GM12878 (cell line): ENCODE measurements at regions not wholly inside any gene's neighbourhood (a gene's known extent, or its start where the extent isn't known, plus 50 kb on each side); places are given as distances from the start of the nearest gene placed in this dataset.

ENCODE experiments used
- ATAC-seq: fragments of 200-7000 bp; cut with Tn5 transposase; 3 replicates; pipeline ENCODE4 v1.9.1; 2020; ENCODE audit warnings: mild to moderate bottlenecking, moderate library complexity
- BruUV-seq: library from RNA; stranded (reverse); fragments of 400-500 nt; replicated peaks from 2 replicates; lab custom pipeline; 2021; lab: Mats Ljungman, UMichigan
- CTCF ChIA-PET: fragments of 300-600 bp; sonication (Branson Sonifier 250); formaldehyde crosslinking; extraction: SDS; loops from one replicate; lab custom pipeline; 2021; ENCODE audit warnings: inconsistent platforms; lab: Yijun Ruan, JAX
- POLR2A ChIA-PET: fragments of 350-600 bp; formaldehyde crosslinking; extraction: SDS; loops from one replicate; lab custom pipeline; 2021; ENCODE audit warnings: inconsistent platforms; lab: Charles Lee
- RAD21 ChIA-PET: fragments of 300-600 bp; sonication (Branson Sonifier 250); formaldehyde crosslinking; loops from one replicate; lab custom pipeline; 2023; ENCODE audit warnings: antibody characterized with exemption; ENCODE audit not compliant: unreplicated experiment; lab: Charles Lee
- SMC1A ChIA-PET: fragments of 300-600 bp; sonication (Branson Sonifier 250); formaldehyde crosslinking; loops from one replicate; lab custom pipeline; 2023; ENCODE audit not compliant: unreplicated experiment, uncharacterized antibody; lab: Charles Lee
- DNase-seq: peaks from one replicate; pipeline ENCODE4 v3.0.0-alpha.2; 2011; ENCODE audit warnings: low read depth, low spot score
- FAIRE-seq: peaks from 3 replicates; lab custom pipeline; 2011; peaks lifted over from hg19 to GRCh38; lab: Jason Lieb, UNC
- H2AFZ ChIP-seq: 2 replicates; pipeline ENCODE4 v1.6.0; 2011; ENCODE audit warnings: low read depth, low read length, control low read depth; ENCODE audit not compliant: control insufficient read depth
- H3K27ac ChIP-seq: 2 replicates; pipeline ENCODE4 v1.5.1; 2011; ENCODE audit warnings: control low read depth; ENCODE audit not compliant: control insufficient read depth, insufficient read depth
- H3K27me3 ChIP-seq, 2 experiments: replicated peaks in 1 of 2; 2 replicates each; pipeline versions ENCODE4 v1.6.0 to v1.6.1; 2011; ENCODE audit warnings: low read length in 1 of 2; ENCODE audit not compliant: control insufficient read depth in 2 of 2, insufficient read depth in 2 of 2
- H3K36me3 ChIP-seq, 2 experiments: 2 replicates each; pipeline ENCODE4 v1.5.1; 2011; ENCODE audit warnings: low read length in 1 of 2; ENCODE audit not compliant: control insufficient read depth in 2 of 2, insufficient read depth in 2 of 2
- H3K4me1 ChIP-seq: 2 replicates; pipeline ENCODE4 v1.6.1; 2011; ENCODE audit warnings: mild to moderate bottlenecking, low read length, moderate library complexity, mixed read lengths; ENCODE audit not compliant: control insufficient read depth, insufficient read depth
- H3K4me2 ChIP-seq: 2 replicates; pipeline ENCODE4 v1.6.0; 2011; ENCODE audit warnings: control low read depth; ENCODE audit not compliant: control insufficient read depth, insufficient read depth
- H3K4me3 ChIP-seq: fragments of 200-600 bp; sonication (generic); 2 replicates; pipeline ENCODE4 v1.5.1; 2016
- H3K79me2 ChIP-seq: 2 replicates; pipeline ENCODE4 v1.6.0; 2011; ENCODE audit warnings: low read length; ENCODE audit not compliant: control insufficient read depth, insufficient read depth
- H3K9ac ChIP-seq: 2 replicates; pipeline ENCODE4 v1.8.0; 2011; ENCODE audit warnings: low read length, control low read depth, mixed read lengths; ENCODE audit not compliant: control insufficient read depth, insufficient read depth
- H3K9me3 ChIP-seq: replicated peaks from 3 replicates; pipeline ENCODE4 v1.5.1; 2011; ENCODE audit warnings: mild to moderate bottlenecking, low read length; ENCODE audit not compliant: control insufficient read depth, insufficient read depth
- H4K20me1 ChIP-seq: 2 replicates; pipeline ENCODE4 v1.6.0; 2011; ENCODE audit not compliant: control insufficient read depth, insufficient read depth
- ATF2 ChIP-seq: IDR thresholded peaks from 2 replicates; pipeline ENCODE4 v1.6.1; 2012; ENCODE audit warnings: low read length, inconsistent platforms
- BCL11A ChIP-seq: IDR thresholded peaks from 2 replicates; pipeline ENCODE4 v1.6.1; 2011; ENCODE audit warnings: low read depth, low read length
- ETV6 ChIP-seq, 2 experiments: fragments of 450-650 bp in 1 of 2; IDR thresholded peaks in 1 of 2; conservative IDR thresholded peaks in 1 of 2; 2 replicates each; pipeline ENCODE4 v1.6.1; 2014; ENCODE audit warnings: antibody characterized with exemption in 1 of 2, borderline replicate concordance in 1 of 2, low read depth in 1 of 2, mild to moderate bottlenecking in 1 of 2, moderate library complexity in 1 of 2
- GATAD2B ChIP-seq: fragments of 450-650 bp; conservative IDR thresholded peaks from 2 replicates; pipeline ENCODE4 v1.6.1; 2017; ENCODE audit warnings: low read depth, mild to moderate bottlenecking, moderate library complexity
- LARP7 ChIP-seq: fragments of 450-650 bp; IDR thresholded peaks from 2 replicates; pipeline ENCODE4 v1.6.1; 2017; ENCODE audit warnings: mild to moderate bottlenecking
- MLLT1 ChIP-seq: fragments of 450-650 bp; IDR thresholded peaks from 2 replicates; pipeline ENCODE4 v1.6.1; 2016; ENCODE audit warnings: mild to moderate bottlenecking
- MYB ChIP-seq: fragments of 150-350 bp; IDR thresholded peaks from 2 replicates; pipeline ENCODE4 v1.6.1; 2014; ENCODE audit warnings: mild to moderate bottlenecking, low read depth, low read length, borderline replicate concordance
- PML ChIP-seq: IDR thresholded peaks from 2 replicates; pipeline ENCODE4 v1.6.1; 2012; ENCODE audit warnings: low read length, inconsistent platforms
- POU2F2 ChIP-seq: IDR thresholded peaks from 3 replicates; pipeline ENCODE4 v1.6.1; 2011; ENCODE audit warnings: low read depth, mild to moderate bottlenecking, low read length, borderline replicate concordance
- RAD51 ChIP-seq: fragments of 450-650 bp; IDR thresholded peaks from 2 replicates; pipeline ENCODE4 v1.6.1; 2016; ENCODE audit warnings: moderate library complexity, mild to moderate bottlenecking, inconsistent platforms
- RELA ChIP-seq: fragments of 450-650 bp; IDR thresholded peaks from 2 replicates; pipeline ENCODE4 v1.8.0; 2014; ENCODE audit warnings: borderline replicate concordance; ENCODE audit not compliant: partially characterized antibody
- RFX5 ChIP-seq: IDR thresholded peaks from 2 replicates; pipeline ENCODE4 v1.6.1; 2011; ENCODE audit warnings: low read depth, low read length, improper control_type of control experiment
- STAT1 ChIP-seq: fragments of 450-650 bp; conservative IDR thresholded peaks from 2 replicates; pipeline ENCODE4 v1.6.1; 2014; ENCODE audit warnings: antibody characterized with exemption, mild to moderate bottlenecking
- SUPT20H ChIP-seq: IDR thresholded peaks from 2 replicates; pipeline ENCODE4 v1.6.1; 2011; ENCODE audit warnings: low read depth, mild to moderate bottlenecking, low read length, moderate library complexity, borderline replicate concordance; ENCODE audit not compliant: control insufficient read depth
- YY1 ChIP-seq: IDR thresholded peaks from 2 replicates; pipeline ENCODE4 v1.6.1; 2011; ENCODE audit warnings: low read depth, mild to moderate bottlenecking, low read length
- ZBED1 ChIP-seq: IDR thresholded peaks from 2 replicates; pipeline ENCODE4 v1.6.1; 2016; ENCODE audit warnings: borderline replicate concordance
- ZNF622 ChIP-seq: fragments of 450-650 bp; IDR thresholded peaks from 2 replicates; pipeline ENCODE4 v1.6.1; 2017; ENCODE audit warnings: mild to moderate bottlenecking, inconsistent platforms
- WGBS: methylation state at CpG from one replicate; pipeline ENCODE4 v1.1.6; 2016; ENCODE audit warnings: low lambda C conversion rate; ENCODE audit not compliant: insufficient replicate concordance, insufficient coverage; ENCODE audit errors: missing lambda C conversion rate; 5-methylcytosine and 5-hydroxymethylcytosine counted together
- in situ Hi-C: fragments of 300-500 bp; cut with MboI; formaldehyde crosslinking; loops from 9 replicates; pipeline ENCODE4 v1.14.3; 2018; ENCODE audit warnings: mixed read lengths
- intact Hi-C: fragments of 100-400 bp; cut with micrococcal nuclease; formaldehyde crosslinking; loops from one replicate; pipeline ENCODE4 v1.14.2; 2022; ENCODE audit not compliant: unreplicated experiment
- TF ChIP-seq, protein P1 (sequence below): fragments of 150-350 bp; IDR thresholded peaks from 2 replicates; pipeline ENCODE4 v1.6.1; 2014; ENCODE audit warnings: mild to moderate bottlenecking, low read depth, low read length
- TF ChIP-seq, protein P2 (sequence below): IDR thresholded peaks from 2 replicates; pipeline ENCODE4 v1.6.1; 2012; ENCODE audit warnings: low read depth, low read length, improper control_type of control experiment

- TF ChIP-seq, protein P1, sequence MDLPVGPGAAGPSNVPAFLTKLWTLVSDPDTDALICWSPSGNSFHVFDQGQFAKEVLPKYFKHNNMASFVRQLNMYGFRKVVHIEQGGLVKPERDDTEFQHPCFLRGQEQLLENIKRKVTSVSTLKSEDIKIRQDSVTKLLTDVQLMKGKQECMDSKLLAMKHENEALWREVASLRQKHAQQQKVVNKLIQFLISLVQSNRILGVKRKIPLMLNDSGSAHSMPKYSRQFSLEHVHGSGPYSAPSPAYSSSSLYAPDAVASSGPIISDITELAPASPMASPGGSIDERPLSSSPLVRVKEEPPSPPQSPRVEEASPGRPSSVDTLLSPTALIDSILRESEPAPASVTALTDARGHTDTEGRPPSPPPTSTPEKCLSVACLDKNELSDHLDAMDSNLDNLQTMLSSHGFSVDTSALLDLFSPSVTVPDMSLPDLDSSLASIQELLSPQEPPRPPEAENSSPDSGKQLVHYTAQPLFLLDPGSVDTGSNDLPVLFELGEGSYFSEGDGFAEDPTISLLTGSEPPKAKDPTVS, result no peak
- TF ChIP-seq ZBED1 (no peak), ZNF622 (no peak), ETV6 (conservative IDR thresholded peaks at IDR 0.05 in 1 of 2, IDR thresholded peaks at IDR 0.05 in 1 of 2; ENCODE audit: borderline replicate concordance in 1 of 2, low read depth in 1 of 2) (no peak), RFX5 (no peak), PML (no peak), LARP7 (no peak), YY1 (no peak), POU2F2 (no peak), MYB (no peak), GATAD2B (no peak)
- TF ChIP-seq, protein P2, sequence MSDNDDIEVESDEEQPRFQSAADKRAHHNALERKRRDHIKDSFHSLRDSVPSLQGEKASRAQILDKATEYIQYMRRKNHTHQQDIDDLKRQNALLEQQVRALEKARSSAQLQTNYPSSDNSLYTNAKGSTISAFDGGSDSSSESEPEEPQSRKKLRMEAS, result no peak
Measured at GRCh38 chr9:73816905-73817304, 665.2 kb downstream of the ANXA1 start (continued).

DNA sequence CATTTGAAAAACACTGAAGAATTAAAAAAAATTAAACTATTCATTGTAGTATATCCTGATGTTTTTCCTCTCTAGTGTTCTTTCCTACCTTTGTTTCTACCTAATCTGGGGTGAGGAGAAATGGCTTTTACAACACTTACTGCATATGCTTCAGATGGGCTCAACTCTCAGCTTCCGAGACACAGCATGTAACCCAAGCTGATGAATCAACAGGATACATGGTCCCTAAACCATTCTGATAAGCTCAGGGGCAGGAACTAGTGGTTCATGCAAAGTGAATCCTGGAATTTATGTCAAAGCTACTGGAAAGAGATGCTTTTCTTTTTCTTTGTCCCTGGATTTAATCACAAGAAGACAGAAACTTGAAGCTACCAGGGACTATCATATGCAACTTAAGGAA is 672.5 kb upstream of the RORB start:
- Histone ChIP-seq H2AFZ (no peak overlapping the region), H3K4me1 (no peaks in the 10 kb centered on the region), H3K27me3 (no peaks in the 10 kb centered on the region), H3K4me3 (no peak overlapping the region), H3K27ac (no peak overlapping the region), H4K20me1 (no peaks in the 10 kb centered on the region), H3K36me3 (no peaks in the 10 kb centered on the region), H3K9ac (no peak overlapping the region), H3K4me2 (no peak overlapping the region), H3K9me3 (no peaks in the 10 kb centered on the region), H3K79me2 (no peaks in the 10 kb centered on the region)
- DNase-seq, result no peak
- in situ Hi-C loops, result no loop called here
- 55% methylated on average over 1 of the region's 1 CpG for WGBS
- SMC1A ChIA-PET, result interaction anchor here (0.6 kb wide), 1 partner anchor 1037 kb away, joined by 3 read pairs; no protein-coding TSS in a partner anchor
- no peak for ATAC-seq
- RAD21 ChIA-PET, result no interaction called here
- CTCF ChIA-PET, result interaction anchor here (1.2 kb wide), 1 partner anchor 13 kb away, joined by 3 read pairs; no protein-coding TSS in a partner anchor
- POLR2A ChIA-PET, result no interaction called here
- intact Hi-C loops, result no loop called here
- no TSS peak for BruUV-seq
- FAIRE-seq, result no peak
- no peak for TF ChIP-seq MLLT1
- no peak for TF ChIP-seq SUPT20H
- TF ChIP-seq STAT1, result no peak
- no peak for TF ChIP-seq ATF2
- TF ChIP-seq RAD51, result no peak
- TF ChIP-seq ETV6 (conservative IDR thresholded peaks at IDR 0.05 in 1 of 2, IDR thresholded peaks at IDR 0.05 in 1 of 2; ENCODE audit: borderline replicate concordance in 1 of 2, low read depth in 1 of 2), result no peak
- no peak for TF ChIP-seq RELA
- TF ChIP-seq BCL11A, result no peak
